ENCODE measurements at regions not wholly inside any gene's neighbourhood (a gene's known extent, or its start where the extent isn't known, plus 50 kb on each side); places are given as distances from the start of the nearest gene placed in this dataset.

DNA sequence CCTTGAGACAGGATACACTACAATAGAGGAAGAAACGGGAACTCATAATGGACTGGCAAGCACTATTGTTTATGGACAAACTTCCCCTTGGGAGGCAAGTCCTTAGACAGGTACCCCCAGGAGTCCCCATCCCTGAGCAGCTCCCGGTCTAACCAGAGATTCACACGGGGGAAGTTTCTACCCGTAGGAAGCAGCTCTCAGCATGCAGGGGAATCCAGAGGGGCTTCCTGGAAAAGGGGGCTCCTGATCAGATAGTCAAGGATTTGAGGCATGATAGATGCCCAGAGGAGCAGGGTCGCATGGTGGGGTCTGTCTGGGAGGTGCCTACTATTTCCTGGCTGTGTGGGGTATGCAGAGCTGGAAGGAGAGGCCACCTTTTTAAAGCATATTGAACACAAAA, 282.4 kb upstream of the RTL1 start:
- TF ChIP-seq, protein P1, sequence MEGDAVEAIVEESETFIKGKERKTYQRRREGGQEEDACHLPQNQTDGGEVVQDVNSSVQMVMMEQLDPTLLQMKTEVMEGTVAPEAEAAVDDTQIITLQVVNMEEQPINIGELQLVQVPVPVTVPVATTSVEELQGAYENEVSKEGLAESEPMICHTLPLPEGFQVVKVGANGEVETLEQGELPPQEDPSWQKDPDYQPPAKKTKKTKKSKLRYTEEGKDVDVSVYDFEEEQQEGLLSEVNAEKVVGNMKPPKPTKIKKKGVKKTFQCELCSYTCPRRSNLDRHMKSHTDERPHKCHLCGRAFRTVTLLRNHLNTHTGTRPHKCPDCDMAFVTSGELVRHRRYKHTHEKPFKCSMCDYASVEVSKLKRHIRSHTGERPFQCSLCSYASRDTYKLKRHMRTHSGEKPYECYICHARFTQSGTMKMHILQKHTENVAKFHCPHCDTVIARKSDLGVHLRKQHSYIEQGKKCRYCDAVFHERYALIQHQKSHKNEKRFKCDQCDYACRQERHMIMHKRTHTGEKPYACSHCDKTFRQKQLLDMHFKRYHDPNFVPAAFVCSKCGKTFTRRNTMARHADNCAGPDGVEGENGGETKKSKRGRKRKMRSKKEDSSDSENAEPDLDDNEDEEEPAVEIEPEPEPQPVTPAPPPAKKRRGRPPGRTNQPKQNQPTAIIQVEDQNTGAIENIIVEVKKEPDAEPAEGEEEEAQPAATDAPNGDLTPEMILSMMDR (IDR thresholded peaks at IDR 0.05; ENCODE audit: low read depth, low read length, missing control alignments) = no peak

DNA sequence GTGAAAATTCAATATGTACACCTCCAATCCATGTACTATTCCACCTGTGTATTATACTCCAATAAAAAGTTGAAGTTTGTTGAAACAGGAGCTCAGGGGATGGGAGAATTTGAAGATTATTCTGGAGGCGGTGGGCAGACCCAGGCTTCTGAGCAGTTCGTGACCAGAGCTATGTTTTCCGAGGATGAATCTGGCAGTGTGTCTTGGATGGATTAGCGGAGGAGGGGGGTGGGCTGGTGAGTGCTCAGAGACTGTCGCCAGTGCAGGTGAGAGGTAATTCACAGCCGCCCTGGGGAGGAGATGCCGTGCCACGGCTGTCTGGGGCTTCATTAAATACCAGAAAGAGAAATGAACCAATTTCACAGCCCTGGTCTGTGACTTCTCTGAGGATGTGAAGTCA, 283.0 kb upstream of the RTL1 start:
- no peak overlapping the region for H3K4me3 ChIP-seq (replicated peaks; ENCODE audit: low read depth, low read length)
- no peak for DNase-seq (ENCODE audit: extremely low read depth, low read depth)
- TF ChIP-seq, protein P1 (IDR thresholded peaks at IDR 0.05; ENCODE audit: low read depth, low read length, missing control alignments) = no peak

More for the DNA sequence above, 282.4 kb upstream of the RTL1 start:
- DNase-seq (ENCODE audit: extremely low read depth, low read depth) = no peak
- H3K4me3 ChIP-seq (replicated peaks; ENCODE audit: low read depth, low read length) = no peak overlapping the region

DNA sequence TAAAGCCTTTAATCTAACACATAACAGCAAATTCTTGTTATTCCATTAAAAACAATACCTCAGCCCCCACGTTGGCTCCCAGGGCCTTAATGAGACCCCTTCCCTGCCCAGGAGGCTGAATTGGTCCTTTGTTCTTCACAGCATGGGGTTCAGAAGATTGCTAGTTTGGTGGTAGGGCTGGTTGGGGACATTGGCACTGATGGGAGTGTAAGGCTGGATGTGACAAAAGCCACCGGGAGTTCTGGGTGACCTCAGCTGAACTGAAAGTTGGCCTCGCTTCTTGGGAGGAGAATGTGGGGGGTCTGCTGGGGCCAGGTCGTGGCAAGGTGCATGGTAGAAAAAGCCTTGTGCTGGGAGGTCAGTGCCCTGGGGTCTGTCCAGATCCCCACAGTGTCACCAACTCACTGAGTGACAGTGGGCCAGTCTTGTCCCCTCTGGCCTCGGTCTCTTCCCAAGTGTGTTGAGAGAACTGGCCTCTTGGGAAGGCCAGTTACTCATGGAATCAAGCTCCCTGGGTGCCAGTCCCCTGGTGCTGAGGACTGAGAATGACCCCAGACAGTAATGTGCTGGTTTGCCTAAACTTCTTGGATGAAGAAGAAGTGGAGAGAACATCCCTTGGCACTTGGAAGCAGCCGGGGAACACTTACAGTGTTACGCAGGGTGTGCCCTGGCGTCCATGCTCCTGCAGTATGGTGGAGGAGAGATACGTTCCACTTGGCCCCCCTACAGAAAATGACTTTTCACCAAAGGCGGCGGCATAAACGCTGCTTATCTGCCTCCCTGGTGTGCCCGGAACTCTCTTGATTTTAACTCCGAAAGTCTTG, 283.7 kb upstream of the RTL1 start:
- no peak overlapping the region for H3K4me3 ChIP-seq (replicated peaks; ENCODE audit: low read depth, low read length)
- DNase-seq (ENCODE audit: extremely low read depth, low read depth) = no peak
- TF ChIP-seq, protein P1 (IDR thresholded peaks at IDR 0.05; ENCODE audit: low read depth, low read length, missing control alignments) = no peak

DNA sequence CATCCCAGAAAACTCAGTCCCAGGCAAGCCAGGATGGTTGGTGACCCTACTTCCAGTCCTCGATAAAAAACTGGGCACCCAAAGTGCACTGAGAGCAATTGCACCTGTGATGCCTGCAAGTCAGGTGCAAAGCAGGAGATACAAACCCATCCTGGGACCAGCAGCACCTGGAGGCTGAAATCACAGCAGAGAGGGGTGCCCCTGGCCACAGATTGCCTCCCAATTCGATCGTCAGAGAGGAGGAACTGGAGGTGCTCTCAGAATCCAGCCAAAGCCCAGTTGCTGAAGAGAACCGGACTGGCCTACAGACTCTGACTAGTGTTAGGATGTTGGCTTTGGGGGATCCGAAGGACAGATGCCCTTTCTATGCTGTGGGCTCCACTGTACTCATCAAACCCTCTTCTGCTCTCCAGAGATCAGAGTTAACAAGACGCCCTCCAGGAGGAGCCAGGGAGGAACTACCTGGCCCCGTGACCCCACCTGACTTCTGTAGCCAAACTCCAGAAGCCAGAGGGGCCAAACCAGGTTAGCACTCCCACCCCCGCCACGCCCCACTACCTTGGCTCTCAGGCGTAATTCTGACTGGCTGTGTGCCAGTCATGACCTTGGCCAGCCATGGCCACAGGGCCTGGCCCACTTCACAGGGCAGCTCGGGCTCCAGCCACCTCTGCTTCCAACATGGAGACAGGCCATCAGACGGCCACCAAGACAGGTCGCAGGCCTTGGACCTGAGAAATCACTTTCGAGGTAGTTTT, 284.5 kb upstream of the RTL1 start:
- no peak for DNase-seq (ENCODE audit: extremely low read depth, low read depth)
- H3K4me3 ChIP-seq (replicated peaks; ENCODE audit: low read depth, low read length) = no peak overlapping the region
- TF ChIP-seq, protein P1 (IDR thresholded peaks at IDR 0.05; ENCODE audit: low read depth, low read length, missing control alignments) = no peak

DNA sequence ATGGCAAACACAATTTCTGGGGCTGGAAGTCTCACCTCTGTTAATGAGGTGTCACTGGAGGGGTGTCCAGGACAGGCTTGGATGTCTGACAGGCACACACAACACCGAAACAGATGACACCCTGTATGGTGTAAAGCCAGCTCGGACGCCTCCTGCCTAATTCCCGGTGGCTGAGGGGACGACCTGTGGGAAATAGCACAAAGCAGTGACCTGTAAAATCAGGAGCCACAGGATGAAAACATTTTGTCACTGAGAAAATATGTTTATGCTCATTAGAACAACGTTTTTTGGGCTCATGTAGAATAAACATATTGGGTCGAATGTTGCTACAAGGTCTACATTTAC, 285.0 kb upstream of the RTL1 start:
- H3K4me3 ChIP-seq (replicated peaks; ENCODE audit: low read depth, low read length) = no peak overlapping the region
- DNase-seq (ENCODE audit: extremely low read depth, low read depth) = no peak
- TF ChIP-seq, protein P1 (IDR thresholded peaks at IDR 0.05; ENCODE audit: low read depth, low read length, missing control alignments) = no peak

GRCh38 chr14:101189266-101189665, 285.7 kb upstream of the RTL1 start:
- TF ChIP-seq, protein P1 (IDR thresholded peaks at IDR 0.05; ENCODE audit: low read depth, low read length, missing control alignments) = no peak
- no peak overlapping the region for H3K4me3 ChIP-seq (replicated peaks; ENCODE audit: low read depth, low read length)
- DNase-seq (ENCODE audit: extremely low read depth, low read depth) = no peak

Data from HFF-Myc (cell line).